HG02981 (cell line): ENCODE measurements at regions not wholly inside any gene's neighbourhood (a gene's known extent, or its start where the extent isn't known, plus 50 kb on each side); places are given as distances from the start of the nearest gene placed in this dataset.

Source experiments
- ATAC-seq: cut with Tn5 transposase; IDR thresholded peaks from one replicate; pipeline ENCODE4 v1.9.1; 2021; ENCODE audit warnings: mild to moderate bottlenecking, moderate library complexity; ENCODE audit not compliant: unreplicated experiment

- ATAC-seq, result no peak
Measured at GRCh38 chr12:115474539-115475353, 790.8 kb upstream of the TBX3 start.

DNA sequence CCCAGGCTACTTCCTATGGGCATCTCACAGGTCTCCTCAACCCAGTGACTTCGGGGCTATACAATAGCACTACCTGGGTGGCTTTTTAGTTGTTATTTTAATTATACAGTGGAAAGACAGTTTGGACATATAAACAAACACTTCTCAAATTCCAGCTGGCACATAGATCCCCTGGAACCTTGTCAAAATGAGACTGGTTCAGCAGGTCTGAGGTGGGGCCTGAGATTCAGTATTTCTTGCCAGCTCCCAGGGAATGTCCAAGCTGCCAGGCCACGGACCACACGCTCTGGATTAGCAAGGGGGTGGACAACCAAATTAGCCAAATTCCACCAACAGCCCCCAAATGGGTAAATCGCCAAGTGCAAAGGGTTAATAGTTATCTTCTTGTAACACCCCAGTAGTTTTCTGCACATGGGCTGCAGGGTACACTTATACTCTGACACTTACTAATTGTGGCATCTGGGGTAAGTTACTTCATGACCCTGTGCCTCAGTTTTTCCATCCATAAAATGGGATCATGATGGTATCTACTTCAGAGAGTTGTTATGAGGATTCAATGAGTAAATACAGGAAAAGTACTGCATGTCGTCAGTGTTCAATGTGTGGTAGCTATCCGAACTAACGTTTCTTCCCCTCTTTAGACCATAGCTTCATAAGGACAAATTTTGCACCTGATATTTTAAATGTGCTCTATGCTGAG is 789.4 kb upstream of the TBX3 start:
- ATAC-seq, result no peak

- ATAC-seq, result no peak
Measured at GRCh38 chr12:115472852-115473251, 788.9 kb upstream of the TBX3 start.

DNA sequence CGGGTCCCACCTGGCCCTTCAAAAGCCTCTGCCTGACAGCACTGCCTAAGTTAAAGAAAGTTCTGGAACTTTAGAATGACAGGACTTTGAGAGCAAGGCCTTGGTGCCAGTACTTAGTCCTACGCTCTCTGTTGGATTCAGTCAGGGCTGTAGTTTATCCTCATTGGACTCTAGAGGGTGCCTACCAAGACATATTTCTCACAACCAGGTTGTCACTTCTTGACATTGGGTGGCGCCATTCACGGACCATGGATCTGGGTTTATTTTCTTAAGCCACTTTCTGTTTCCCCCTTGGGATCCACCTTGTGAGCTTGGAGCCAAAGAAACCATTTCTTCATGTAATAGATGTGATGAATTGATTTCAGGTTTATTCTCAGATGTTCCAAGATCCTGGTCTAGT is 787.0 kb upstream of the TBX3 start:
- no peak for ATAC-seq

- ATAC-seq, result no peak
Measured at GRCh38 chr12:115470526-115470925, 786.6 kb upstream of the TBX3 start.

DNA sequence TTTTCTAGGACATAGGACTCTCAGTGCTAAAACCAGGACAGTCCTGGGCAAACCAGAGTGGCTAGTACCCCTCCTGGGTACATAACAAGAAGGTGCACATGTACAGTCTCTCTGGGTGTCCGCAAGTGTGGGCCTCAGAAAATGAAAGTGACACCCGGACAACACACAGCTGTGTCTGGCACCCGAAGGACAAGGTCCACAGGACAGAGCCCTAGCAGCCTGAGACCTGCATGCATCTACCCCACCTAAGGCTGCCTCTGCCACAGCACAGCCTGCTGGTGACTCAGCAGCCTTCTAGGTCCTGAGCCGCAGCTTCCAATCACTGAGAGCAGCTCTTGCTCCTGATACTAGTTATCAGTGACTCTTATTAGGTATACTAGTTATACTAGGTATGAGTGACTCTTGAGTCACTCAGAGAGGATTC is 784.1 kb upstream of the TBX3 start:
- no peak for ATAC-seq

DNA sequence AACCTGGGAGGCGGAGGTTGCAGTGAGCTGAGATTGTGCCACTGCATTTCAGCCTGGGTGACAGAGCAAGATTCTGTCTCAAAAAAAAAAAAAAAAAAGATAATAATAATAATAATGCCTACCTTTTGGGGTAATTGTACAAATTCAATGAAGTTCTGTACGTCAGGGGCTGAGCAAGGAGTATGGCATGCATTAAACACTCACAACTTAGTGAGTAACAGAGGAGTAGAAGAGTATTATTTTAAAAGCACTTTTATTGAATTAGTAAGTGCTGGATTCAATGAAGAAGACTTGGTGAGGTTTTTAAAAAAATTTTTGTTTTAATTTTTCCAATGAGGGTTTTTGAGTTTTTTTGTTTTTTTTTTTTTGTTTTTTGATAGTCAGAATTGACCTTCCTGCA is 783.6 kb upstream of the TBX3 start:
- no peak for ATAC-seq

GRCh38 chr12:115466076-115466475 is 782.1 kb upstream of the TBX3 start:
- no peak for ATAC-seq

GRCh38 chr12:115464661-115465060 is 780.7 kb upstream of the TBX3 start:
- no peak for ATAC-seq

DNA sequence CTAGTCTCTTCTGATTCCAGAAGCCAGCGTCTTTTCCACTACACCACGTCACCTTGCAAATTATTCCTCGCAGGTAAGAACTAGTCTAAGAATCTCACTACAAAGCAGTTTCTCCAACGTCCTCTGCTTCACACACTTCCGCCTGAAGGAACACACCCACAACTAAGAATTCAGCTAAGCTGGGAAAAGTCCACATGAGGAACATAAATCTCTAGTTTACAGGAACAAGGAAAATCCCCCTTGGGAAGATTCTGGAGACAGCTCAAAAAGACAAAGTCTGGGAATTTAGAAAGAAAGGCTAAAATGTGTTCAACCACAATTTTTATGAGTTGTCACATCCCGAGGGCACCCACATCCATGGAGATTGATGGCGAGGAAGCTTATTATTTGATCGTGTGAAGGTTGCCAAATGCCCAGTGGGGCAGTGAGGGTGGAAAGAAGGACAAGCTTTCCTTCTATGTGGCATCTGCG is 780.2 kb upstream of the TBX3 start:
- ATAC-seq, result no peak

GRCh38 chr12:115461401-115461800 is 777.4 kb upstream of the TBX3 start:
- no peak for ATAC-seq

DNA sequence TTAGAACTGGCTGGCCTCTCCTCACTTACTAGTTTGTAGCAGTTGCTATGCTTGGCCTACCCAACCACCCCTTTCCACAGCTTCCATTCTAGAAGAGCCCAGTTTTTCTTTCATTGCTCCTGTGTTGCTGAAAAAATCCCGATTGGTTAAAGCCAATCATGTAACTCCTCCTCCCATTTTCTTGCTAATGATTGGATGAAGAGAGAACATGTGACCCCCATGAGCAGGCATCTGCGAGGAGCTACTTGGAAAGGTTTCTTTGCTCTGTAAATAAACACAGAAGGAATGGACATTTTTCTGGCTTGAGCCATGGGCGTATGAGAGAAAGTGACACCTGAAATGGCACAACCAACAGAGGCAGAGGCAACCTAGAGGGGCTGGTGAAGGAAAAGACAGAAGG is 773.8 kb upstream of the TBX3 start:
- ATAC-seq, result no peak

DNA sequence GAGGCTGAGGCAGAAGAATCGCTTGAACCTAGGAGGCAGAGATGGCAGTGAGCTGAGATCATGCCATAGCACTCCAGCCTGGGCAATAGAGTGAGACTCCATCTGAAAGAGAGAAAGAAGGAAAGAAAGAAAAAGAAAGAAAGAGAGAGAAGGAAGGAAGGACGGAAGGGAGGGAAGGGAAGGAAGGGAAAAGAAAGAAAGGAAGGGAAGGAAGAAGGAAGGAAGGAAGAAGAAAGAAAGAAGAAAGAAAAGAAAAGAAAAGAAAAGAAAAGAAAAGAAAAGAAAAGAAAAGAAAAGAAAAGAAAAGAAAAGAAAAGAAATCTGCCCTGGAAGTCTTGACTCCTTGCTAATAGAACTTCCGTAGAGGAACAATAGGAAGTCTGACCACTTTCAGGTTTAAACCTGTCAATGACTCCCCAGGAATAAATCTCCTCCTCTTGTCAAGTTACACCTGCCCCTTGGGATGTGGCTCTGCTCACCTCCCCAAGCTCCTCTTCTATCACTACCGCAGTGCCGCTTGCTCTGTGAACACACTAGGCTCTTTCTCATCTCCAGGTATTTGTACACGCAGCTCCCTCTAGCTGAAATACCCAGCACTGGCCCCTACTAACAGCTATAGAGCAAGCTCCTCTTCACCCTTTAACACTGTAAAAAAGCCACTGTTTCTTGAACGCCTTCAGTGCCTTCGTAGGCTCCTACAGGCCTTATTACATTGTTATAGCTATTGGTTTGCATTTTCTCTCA is 773.1 kb upstream of the TBX3 start:
- ATAC-seq, result no peak

DNA sequence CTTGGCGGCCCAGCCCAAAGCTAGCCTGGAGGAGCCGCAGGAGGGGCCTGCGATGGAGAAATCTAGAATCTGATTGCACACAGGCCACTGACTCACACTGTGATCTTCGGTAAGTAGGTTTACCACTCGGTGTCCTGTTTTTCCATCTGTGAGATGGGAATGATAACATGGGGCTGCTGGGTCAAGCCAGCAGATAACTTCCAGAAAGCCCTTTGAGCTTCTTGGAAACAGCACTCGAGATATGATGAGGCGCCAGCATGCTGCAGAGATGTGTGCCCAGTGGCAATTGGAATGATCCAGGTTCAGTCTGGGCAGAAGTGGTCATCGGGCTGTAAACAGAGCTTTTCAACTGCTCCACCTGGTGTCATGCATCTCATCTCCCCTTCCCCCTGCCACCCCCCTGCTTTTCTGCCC is 771.3 kb upstream of the TBX3 start:
- no peak for ATAC-seq

GRCh38 chr12:115452751-115453281 is 768.8 kb upstream of the TBX3 start:
- ATAC-seq, result no peak

DNA sequence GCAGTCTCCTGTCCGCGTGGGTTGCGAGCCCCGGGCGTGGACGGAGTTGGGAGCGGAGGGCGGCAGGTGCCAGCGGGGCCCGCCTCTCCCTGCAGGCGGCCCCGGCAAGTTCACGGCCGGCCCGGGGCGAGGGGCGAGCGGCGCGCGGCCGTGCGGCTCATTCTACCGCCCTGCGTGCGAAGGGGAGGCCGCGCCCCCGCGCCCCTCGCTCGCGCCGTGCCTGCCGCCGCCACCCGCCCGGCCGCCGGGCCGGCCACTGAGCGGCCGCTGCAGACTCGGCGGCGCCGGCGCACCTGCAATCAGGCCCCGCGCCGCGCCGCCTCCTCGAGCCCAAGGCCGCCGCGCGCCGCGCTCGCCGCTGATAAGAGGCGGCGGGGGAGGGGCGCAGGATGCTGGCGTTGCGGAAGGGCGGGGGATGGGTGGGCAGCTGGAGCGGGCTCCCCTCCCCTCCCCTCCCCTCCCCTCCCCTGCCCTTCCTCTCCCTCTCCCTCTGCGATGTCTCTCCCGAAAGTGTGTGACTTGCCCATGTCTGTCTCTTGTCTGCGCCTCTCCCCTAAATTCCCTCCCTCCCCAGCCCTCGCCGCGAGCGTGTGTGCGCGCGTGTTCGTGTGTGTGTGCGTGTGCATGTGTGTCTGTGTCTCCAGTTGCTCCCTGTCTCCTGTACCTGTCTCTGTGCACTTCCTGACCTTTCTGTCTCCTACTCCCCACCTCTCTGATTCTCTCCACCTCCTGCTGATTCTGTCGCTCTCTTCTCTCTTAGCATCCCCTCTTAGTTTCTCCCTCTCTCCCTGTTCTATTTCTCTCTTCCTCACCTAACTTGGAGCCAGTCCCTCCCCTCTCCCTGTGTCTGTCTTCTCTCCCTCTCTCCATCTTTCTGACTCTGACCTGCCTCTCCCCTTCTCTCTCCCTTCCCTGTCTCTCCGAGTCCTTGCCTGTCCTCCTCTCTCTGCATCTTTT is 768.1 kb upstream of the TBX3 start:
- ATAC-seq, result no peak

DNA sequence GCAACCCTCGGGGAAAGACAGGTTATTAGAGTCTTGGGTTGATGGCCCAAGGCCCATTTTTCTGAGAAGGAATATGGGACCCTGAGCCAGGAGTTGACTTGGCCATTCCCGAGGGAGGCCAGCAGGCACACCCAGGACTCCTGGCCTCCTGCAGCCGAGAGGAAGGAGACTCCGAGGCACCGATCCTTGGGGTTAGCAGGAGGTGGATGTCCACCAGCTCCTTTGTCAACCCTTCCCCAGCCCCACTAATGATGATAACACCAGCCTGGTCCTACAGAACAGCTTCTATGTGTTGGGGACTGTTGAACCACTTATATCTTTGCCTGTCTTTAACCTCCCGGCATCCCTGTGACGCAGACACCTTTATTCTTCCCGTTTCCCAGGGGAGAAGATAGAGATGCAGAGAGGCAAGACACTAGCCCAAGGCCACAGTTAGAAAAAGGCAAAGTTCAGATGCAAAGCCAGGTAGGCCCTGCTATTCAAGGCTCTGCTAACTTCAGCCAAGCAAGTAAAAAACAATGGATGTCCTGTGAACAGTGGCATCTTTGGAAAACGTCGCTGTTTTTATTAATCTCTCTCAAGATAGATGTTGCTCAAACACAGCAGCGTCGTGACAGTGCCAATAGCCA is 767.3 kb upstream of the TBX3 start:
- ATAC-seq, result no peak

- ATAC-seq, result no peak
Measured at GRCh38 chr12:115450710-115451109, 766.7 kb upstream of the TBX3 start.

GRCh38 chr12:115450017-115450416 is 766.0 kb upstream of the TBX3 start:
- ATAC-seq, result no peak

DNA sequence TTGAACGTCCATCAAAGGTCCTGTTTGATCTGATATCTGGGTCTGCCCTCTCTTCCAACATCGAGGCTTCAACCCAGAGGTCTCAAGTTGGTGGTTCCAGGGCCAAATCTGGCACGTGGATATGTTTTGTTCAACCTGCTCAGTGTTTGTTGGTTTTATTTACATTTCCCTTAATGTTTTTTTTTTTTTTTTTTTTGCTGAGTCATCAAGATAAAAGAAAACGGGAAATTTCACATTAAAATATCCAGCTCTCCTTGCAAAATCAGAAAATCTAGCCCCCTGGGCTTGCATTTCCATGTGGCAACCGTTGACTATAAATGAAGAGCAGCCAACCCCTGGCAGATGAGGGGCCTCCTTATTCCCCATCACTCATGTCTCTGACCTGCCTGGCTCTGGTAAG is 765.6 kb upstream of the TBX3 start:
- ATAC-seq, result no peak
